SIG-M5 (cell line): ENCODE measurements at regions not wholly inside any gene's neighbourhood (a gene's known extent, or its start where the extent isn't known, plus 50 kb on each side); places are given as distances from the start of the nearest gene placed in this dataset.

Source experiments
- DNase-seq: peaks from one replicate; lab custom pipeline; 2025; lab: John Stamatoyannopoulos, UW

DNA sequence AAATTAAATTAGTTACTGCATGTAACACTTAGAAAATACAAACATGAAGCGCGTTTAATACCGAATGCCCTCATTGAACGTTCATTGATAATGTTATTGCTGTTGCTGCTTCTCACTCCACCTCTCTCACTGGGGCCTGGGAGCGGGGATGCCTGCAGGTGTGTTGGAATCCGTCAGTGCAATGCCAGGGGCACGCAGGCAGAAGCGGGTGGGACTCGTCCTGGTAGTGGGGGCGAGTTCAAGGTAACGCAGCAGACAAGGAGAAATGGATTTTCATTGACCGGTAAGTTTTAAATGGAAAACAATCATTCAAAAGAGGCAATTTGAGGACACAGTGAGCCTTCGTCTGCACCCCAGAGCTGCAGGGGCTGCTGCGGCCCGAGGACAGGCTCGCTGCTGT is 71.2 kb upstream of the AFDN start:
- no peak for DNase-seq

DNA sequence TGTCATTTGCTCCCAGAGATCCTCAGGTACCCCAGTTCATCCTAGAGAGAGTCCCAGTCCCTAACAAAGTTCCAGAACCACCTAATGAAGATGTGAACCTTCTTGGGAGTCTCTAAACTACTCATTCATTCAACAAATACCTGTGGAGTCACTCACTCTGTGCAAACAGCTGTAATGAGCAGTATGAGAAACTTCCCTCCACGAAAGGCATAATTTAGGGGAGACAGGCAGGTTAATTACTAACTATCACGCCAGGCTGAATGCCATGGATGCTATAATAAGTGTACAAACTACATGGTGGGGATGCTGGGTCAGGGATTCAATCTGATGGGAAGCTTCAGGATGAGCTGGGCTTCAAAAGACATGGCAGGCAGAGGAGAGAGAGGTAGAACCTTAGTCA is 70.1 kb upstream of the AFDN start:
- DNase-seq, result no peak

DNA sequence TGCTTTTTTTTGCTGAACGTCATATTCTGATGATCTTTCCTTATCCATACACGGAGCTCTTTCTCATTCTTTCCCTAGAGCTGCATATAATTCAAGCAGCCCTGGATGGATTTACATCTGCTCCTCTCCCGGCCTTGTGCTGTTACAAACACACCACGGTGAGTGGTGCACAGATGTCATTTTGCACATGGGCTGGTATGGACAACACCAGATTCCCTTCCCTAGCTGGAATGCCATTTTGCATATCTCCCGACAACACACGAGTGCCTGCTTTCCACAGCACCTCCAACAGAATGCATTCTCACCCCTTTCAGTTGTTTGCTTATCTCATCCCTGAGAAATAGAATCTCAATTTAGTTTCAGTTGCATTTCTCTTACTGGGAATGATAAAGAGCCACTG is 69.5 kb upstream of the AFDN start:
- DNase-seq, result no peak

DNA sequence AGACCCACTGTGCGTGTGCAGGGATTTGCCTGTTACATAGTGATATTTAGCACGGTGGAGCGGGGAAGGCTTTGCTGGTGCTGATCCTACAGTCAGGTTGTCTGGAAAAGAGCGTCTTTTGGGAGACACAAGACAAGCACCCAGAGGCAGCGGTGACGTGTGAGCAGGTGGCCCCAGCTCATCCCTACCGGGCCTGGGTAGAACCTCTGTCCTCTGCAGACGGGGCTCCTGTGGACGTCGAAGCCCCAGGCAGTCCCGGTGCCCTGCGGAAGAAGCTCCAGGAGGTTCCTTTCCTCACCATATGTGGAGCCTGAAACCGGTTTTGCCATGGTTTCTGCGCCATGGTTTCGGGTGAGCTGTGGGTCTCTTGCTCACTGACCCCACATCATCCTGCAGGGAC is 68.9 kb upstream of the AFDN start:
- no peak for DNase-seq

DNA sequence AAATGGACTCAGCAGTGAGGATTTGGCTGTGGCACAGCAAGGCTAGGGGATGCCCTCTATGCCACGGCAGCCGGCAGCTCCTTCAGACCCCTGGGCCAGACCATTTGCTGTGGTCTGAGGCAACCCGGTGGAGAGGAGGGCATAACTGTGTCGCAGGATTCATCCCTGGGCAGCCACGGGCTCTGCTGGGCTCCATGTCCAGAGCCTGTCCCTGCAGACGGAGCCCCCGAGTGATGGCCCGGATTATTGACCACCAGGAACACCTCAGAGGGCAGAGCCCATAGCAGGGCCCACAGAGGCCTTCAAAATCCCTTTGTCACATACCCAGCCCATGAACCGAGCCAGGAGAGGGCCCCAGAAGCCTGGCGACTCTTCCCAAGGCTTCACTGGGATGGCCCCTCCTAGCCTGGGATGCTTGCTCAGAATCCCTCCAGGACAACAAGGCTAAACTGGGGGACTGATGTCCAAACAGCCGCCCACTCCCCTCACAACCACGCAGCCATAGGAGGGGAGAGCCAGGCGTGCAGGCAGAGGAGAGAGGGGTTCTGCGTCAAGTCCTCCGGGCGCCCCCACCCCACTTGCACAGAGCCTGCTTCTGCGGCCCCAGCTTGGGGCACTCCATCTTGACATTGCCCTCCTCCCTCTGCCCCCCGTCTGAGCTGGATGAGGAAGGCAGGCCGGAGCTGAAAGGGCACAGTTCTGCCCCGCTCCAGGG is 68.2 kb upstream of the AFDN start:
- no peak for DNase-seq

DNA sequence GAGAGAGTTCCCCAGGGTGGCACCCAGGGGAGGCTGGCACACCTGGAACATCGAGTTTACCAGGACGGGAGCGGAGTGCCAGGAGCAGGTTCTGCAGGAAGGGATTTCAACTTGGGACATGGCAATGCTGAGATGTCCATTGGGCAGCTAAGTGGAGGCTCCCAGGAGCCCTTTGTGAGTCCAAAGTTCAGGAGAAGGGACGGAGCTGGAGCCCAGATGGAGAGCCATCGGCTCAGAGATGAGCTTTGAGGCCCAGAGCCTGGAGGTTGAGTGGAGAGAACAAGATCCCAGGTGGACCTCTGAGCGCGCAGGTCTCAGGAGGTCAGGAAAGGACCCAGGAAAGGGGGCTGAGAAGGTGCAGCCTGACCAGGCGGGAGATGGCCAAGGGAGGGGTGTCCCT is 67.5 kb upstream of the AFDN start:
- DNase-seq, result no peak

DNA sequence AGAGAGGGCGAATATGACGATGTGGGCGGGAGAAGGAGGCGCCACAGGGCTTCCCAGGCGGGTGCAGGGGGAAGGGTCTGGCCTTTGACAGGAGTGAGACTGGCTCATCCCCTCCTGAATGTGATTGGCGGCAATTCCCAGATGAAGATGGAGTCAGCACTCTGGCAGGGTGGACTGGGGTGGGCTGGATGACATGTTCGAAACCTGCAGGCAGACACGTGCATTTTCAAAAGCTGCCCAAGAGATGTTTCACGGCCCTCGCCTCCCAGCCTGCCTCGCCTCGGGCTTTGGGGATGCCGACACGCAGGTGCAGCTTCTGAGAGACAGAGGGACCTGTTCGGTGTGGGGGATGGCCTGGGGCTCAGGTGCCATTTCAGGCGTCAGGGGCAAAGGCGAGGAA is 66.8 kb upstream of the AFDN start:
- DNase-seq, result no peak

DNA sequence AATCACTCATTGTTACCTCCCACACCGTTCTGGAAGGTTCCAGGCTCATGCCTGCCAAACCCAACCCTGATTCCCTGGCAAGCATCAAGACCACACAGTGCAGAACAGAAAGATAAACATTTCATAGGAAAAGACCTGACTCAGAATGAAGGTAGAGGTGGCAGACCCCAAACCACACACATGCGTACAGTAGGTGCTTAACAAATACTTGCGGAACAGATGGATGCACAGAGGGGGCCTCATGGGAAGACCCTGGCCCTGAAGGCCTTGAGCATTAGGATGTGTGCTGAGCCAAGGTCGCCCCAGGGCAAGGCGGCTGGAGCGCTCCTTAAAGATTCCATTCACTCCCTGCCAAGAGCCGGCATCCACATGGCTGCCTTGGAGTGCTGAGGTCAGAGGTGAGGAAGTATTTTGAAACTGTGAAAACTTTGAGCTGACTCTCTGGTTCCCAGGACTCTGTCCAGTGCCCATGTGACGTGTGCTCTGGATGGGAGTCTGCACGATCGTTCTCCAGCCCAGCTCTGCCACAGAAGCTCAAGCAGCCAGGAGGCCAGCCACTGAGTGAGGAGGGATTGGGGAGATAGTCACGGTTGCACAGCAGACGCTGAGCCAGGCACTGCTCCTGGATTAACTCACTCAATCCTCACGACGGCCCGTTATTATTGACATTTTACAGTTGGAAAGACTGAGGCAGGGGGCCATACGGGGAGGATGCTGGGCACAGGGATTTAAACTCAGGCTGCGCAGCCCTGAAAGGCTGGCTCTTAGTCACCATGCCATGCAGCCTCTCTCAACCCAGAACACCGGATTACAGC is 65.5 kb upstream of the AFDN start:
- no peak for DNase-seq

DNA sequence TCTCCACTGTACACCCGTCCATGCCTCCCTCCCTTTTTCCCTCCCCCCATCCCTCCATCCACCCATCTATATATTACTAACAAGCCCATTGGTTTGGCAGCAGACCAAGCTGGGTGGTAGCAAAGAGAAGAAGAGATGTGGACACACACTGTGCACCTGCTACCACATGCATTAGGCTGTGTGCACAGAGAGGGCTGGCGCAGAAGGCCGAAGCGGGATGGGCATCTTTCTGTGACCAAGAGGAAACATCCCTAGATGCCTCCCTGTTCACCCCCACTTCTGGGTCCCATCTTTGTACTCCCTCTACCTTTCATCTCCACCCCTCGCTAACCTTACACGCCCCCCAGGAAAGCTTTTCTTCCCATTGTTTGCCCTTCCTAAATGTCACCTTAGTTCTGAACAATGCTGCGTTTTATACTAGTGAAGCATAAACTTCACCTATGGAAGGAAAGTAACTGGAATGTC is 64.9 kb upstream of the AFDN start:
- DNase-seq, result no peak

DNA sequence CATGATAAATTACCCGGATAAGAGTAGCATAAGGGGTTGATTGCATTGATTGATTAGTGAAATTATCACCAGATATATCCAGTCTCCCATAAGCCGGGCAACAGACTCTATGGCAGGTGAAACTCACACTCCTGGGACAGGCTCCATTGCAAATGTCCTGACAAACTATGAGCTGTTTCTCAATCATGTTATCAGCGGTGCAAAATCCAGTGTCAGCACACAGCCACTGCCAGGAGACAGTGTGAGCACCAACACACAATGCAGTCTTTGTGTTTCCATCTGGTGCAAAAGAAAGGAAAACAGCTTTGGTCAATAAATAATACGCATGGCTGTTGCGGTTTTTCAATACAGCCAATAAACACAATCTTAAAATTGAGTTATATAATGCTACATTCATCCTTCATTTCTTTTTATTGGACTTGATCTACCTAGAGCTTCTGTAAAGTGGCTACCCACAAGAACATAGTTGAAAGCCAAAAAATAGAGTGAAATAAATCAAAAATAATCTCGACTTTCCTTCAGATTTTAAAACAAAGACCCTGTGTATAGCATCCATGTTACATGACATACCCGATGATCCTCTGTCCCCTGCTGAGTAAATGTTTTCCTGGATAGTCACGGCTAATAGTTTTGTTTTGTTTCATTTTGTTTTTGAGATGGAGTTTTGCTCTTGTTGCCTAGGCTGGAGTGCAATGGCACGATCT is 64.3 kb upstream of the AFDN start:
- no peak for DNase-seq

DNA sequence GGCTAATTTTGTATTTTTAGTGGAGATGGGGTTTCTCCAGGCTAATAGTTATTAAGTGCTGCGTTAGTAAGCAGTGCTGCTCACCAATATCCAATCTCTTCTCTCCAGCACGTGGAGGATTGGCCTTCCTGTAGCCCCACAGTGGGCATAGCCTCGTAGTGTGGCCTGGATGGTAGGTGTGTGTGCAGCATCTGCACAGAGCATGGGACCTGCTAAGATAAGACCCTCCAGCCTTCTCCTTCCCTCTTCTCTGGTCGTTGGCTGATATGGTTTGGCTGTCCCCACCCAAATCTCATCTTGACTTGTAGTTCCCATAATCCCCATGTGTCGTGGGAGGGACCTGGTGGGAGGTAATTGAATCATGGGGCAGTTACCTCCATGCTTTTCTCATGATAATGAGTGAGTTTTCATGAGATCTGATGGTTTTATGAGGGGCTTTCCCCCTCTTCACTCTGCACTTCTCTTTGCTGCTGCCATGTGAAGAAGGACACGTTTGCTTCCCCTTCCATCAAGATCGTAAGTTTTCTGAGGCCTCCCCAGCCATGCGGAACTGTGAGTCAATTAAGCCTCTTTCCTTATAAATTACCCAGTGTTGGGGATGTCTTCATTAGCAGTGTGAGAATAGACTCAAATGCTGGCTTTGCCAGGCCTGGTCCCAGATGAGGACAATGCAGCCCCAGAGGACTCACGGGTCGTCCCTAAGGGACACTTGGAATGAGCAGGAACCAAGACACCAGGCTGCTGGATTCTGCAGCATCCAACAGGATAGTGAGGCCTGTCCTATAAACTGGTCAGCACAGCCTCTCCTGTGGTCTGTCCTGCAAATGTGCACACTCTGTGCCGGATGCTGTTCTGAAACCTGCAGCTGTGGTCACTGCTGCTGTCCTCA is 63.4 kb upstream of the AFDN start:
- DNase-seq, result no peak

DNA sequence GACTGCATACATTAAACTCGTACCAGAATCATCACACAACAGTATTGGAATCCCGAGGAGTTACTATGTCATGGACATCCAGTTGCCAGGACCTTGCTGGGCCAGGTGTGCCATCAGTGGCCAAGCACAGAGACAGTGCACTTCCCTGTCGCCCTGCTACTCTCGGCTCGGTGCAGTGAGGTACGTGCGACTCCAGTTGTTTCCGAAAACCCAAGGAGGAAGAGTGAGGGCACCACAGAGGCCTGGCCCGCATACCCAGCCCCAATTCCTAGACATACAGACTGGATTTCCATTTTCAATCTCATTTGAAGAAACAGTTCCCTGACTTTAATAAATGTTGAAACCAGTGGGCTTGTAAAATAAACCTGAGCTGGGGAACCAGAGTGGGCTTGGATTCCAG is 62.5 kb upstream of the AFDN start:
- DNase-seq, result no peak

DNA sequence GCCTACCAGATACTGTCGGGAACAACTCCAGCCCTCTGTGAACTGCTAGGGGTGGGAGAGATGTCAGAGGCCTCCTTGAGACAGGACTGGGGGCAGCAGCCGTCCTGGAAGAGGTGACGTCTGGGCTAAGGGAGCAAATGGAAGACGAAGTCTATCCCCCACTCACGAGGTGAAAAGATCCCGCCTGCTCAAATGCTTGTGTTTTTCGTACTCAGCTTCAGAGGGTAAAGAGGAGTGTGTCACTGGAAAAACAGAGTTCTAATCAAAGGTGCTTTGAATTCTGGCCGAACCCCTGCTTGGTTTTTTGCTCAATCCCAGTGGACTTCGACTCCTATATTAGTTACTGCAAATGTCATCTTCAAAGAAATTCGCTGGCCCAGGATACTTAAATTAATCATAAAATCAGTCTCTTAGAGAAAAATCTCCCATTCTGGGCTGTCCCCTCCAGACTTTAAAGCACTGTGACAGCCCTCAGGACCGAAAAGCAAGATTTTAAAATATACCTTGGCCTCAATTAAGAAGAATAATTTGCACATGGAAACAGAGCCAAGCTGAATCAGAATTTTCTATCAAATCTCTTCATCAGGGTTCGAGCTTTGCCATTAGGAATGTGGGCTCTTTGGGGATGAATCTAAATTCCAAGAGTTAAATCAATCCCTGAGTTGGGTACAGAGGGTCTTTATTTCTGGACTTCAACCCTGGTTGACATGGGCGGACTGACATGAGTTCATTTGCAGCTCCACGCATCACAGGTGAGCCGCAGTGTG is 61.8 kb upstream of the AFDN start:
- DNase-seq, result no peak

DNA sequence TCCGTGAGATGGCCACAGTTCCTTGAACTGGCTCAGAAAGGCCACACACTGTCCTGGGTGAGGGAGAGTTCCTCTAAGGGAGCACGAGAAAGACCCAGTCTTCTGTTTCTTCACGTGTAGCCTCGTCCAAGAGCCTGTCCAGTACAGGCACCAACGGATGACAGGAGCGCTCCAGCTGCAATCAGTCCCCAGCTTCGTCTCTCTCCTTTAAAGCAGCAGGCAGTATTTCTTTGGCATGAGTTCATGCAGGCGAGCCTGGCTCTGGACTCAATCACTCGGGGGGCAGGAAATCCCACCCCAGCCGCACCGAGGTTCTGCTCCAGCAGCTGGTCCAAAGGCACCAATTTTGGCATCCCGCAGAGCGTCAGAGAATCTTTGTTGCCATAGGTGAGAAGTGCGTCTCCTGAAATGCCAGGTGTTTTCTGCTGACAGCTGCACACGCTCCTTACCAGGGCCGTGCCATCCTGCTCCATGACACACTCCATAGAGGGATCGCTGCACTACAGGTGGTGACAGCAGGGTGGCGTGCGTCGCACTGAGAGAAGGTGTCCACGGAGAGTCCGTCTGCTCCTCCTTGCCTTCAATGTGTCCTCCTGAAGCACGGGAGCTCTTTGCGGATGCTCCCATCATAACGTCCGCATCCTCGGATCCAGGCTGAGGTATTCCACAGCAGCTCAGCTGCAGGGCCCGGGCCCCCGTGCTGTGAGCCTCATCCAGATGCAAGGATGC is 59.6 kb upstream of the AFDN start:
- no peak for DNase-seq

DNA sequence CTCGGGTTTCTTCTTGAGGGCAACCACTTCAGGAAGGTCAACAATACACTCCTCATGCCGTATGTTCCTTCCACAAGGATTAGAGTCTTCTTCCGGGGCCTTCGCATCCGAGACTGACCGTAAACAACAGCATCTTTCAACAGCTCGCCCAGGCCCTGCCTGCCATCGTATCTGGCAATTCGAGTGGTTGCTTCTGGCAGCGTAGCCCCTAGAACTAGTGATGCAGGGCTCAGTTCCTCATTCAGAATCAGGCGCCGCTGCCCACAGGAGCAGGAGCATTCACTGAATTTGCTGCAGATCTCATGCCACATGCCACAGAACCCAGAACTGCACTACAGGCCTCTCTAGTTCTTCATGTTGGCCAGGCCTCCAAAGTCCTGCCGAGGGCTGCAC is 59.0 kb upstream of the AFDN start:
- DNase-seq, result no peak

DNA sequence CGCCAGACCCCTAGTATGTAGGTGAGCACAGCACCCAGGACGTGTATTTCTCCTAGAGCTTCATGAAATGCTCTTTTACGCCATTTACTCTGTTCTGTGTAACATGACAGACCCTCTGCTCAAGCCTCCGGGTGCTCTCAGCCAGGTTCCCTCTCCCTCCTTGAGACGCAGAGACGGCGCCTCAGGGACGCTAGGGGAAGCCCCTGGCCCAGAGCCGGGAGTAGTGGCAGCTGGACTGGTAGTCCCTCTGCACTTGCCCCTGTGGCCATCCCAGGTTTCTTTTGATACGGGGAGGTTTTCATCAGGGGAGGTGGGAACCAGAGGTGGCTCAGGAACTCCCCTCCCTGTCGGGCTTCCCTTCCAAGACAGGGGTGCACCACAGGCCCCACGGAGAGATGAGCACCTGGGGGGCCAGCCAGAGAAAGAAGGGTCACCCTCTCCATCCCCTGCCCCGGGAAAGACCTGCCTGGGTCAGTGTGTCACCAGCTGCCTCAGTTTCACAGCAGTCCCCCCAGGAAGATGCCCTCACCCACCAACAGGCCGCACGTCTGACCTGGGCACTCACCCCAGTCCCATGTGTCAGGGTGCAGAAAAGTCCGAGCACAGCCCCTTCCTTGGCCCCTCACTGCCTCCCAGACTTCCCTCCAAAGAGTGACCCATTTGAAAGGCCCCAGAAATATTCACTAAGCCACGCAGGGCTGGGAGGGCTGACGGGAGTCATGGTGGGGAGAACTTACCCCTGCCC is 58.1 kb upstream of the AFDN start:
- DNase-seq, result no peak

DNA sequence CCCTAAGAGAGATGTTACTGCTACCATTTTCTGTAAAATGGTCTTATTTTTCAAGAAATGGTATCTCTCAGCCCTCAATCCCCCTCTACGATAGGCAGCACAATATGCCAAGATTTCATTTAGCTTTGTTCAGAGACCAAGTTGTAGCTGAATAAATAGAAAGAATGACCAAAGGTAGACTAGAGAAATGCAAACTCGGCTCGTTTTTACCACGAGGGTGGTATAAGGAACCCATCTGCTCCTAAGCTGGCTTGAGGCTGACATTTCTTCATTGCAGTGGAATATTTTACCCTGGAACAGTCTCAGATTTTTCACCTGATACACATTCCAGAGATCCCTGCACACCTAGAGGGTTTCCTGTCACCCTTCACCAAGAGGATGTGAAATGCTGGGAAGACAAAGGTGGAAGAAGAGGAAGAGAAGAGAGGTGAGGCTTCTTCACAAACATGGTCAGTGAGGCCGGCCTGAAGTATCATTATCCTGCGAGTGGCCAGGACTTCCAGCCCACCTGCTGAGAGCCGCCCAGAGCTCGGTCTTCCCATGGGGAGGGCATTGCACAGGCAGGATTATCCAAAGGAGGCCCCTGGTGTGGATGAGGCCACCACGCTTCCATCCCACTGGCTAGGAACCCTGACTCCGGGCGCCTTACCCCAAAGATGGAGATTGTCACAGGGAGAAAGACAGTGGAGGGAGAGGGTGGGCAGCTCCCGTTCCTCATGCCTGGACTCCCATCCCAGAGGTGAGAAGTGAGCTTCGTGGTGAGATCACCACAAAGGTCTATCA is 57.1 kb upstream of the AFDN start:
- DNase-seq, result no peak

DNA sequence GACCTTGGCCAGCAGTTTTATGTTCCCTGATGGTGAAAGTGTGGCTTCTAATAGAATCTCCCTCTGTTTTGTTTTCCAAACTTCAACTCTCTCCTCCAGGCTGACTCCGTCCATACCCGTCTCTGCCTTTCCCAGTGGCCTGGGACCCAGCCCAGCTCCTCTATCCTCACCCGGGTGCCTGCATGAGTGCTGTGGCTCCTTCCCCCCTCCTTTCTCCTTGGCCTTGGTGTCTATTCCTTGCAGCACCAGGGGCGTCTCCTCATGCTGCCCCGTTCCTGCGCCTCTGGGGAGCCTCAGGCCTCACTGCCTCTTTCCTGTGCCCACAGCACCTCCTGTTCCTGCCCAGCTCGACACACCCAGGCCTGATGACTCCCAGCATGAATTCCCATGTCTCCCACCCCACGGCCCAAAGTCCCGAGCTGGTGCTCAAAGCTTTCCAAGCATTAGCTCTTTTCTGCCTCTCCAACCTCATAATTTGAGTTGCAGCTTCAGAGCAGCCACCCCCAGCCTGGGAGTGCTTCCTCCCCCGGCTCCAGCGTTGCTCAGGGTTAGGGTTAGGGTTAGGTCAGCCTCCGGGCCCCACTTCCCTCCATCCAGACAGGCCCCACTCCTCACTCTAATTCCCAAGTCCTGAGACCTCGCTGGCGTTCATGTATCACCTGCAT is 56.3 kb upstream of the AFDN start:
- DNase-seq, result no peak
